ENCODE measurements at regions not wholly inside any gene's neighbourhood (a gene's known extent, or its start where the extent isn't known, plus 50 kb on each side); places are given as distances from the start of the nearest gene placed in this dataset.

GRCh38 chrX:15942307-15942706, 87.7 kb upstream of the AP1S2 start:
- WGBS (ENCODE audit: low lambda C conversion rate), result 64% methylated on average over 2 of the region's 2 CpGs
- DNase-seq, result no peak
- Histone ChIP-seq H3K36me3 (replicated peaks in 1 of 2; ENCODE audit: control insufficient read depth in 1 of 2, insufficient read depth in 2 of 2, low read length in 1 of 2) (no peaks in the 10 kb centered on the region), H3K9me3 (no peaks in the 10 kb centered on the region), H3K79me2 (ENCODE audit: insufficient read depth) (no peaks in the 10 kb centered on the region), H3K4me2 (no peak overlapping the region), H3K27me3 (ENCODE audit: insufficient read depth) (no peaks in the 10 kb centered on the region), H3K4me1 (ENCODE audit: control insufficient read depth in 1 of 2, insufficient read depth in 2 of 2, low read depth in 1 of 2, low read length in 1 of 2) (no peaks in the 10 kb centered on the region; a peak in 1 of 4 replicates), H2AFZ (ENCODE audit: low read depth) (no peak overlapping the region), H3K4me3 (ENCODE audit: low read depth in 2 of 2, low read length in 1 of 2) (no peak overlapping the region), H3K9ac (no peak overlapping the region), H3K9me2 (no peaks in the 10 kb centered on the region), H3K27ac (ENCODE audit: low read depth in 2 of 2, low read length in 1 of 2) (no peak overlapping the region), H3F3A (replicated peaks; ENCODE audit: insufficient read depth) (peaks cover 4% of the 10 kb centered on the region), H4K20me1 (ENCODE audit: insufficient read depth) (no peaks in the 10 kb centered on the region)
- TF ChIP-seq, protein P1, sequence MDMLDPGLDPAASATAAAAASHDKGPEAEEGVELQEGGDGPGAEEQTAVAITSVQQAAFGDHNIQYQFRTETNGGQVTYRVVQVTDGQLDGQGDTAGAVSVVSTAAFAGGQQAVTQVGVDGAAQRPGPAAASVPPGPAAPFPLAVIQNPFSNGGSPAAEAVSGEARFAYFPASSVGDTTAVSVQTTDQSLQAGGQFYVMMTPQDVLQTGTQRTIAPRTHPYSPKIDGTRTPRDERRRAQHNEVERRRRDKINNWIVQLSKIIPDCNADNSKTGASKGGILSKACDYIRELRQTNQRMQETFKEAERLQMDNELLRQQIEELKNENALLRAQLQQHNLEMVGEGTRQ (IDR thresholded peaks at IDR 0.05; ENCODE audit: borderline replicate concordance, low read depth, low read length), result no peak
- no peak for TF ChIP-seq TCF12 (IDR thresholded peaks at IDR 0.05)
- TF ChIP-seq EZH2phosphoT487 (IDR thresholded peaks at IDR 0.05; ENCODE audit: borderline replicate concordance, low read depth), result no peak
- no peak for TF ChIP-seq EP300 (IDR thresholded peaks at IDR 0.05; ENCODE audit: borderline replicate concordance in 1 of 2, low read depth in 1 of 2, low read length in 1 of 2)
- TF ChIP-seq TEAD4 (IDR thresholded peaks at IDR 0.05; ENCODE audit: borderline replicate concordance, insufficient read depth), result no peak
- no peak for TF ChIP-seq TAF1 (IDR thresholded peaks at IDR 0.05; ENCODE audit: borderline replicate concordance, low read depth, low read length)
- no peak for TF ChIP-seq SIN3A (IDR thresholded peaks at IDR 0.05; ENCODE audit: borderline replicate concordance, low read depth, low read length)
- TF ChIP-seq MEF2A (IDR thresholded peaks at IDR 0.05; ENCODE audit: borderline replicate concordance, low read depth), result no peak
- no peak for TF ChIP-seq GATA2 (CRISPR knock-in tag; IDR thresholded peaks at IDR 0.05)
- TF ChIP-seq USF1 (IDR thresholded peaks at IDR 0.05; ENCODE audit: borderline replicate concordance, low read depth), result no peak
- no peak for TF ChIP-seq ZBTB33 (IDR thresholded peaks at IDR 0.05; ENCODE audit: borderline replicate concordance, low read depth)
- no peak for TF ChIP-seq IRF3 (IDR thresholded peaks at IDR 0.05; ENCODE audit: low read depth, low read length)
- no peak for TF ChIP-seq JUND (IDR thresholded peaks at IDR 0.05)
- no peak for TF ChIP-seq FOSL2 (IDR thresholded peaks at IDR 0.05; ENCODE audit: borderline replicate concordance, low read depth)
- TF ChIP-seq FOXJ3 (CRISPR knock-in tag; IDR thresholded peaks at IDR 0.05), result no peak
- POLR2A ChIA-PET, result no interaction called here
- CTCF ChIA-PET, result interaction anchor here (0.8 kb wide), 1 partner anchor 9 kb away, joined by 3 read pairs; no protein-coding TSS in a partner anchor
